Mesodermal cell (in vitro differentiated cells): ENCODE measurements at regions not wholly inside any gene's neighbourhood (a gene's known extent, or its start where the extent isn't known, plus 50 kb on each side); places are given as distances from the start of the nearest gene placed in this dataset.
"Not testable (repeated sequence)": the region's sequence is repeated elsewhere in the genome, so short reads cannot be mapped to it uniquely, and the experiment has no call there.

Experiments used
- H3K27ac ChIP-seq: 2 replicates; pipeline ENCODE4 v1.7.0; 2013; ENCODE audit warnings: mild to moderate bottlenecking, low read depth, low read length, moderate library complexity; ENCODE audit not compliant: severe bottlenecking
- H3K36me3 ChIP-seq: 2 replicates; pipeline ENCODE4 v1.7.1; 2013; ENCODE audit warnings: mild to moderate bottlenecking, low read length, moderate library complexity; ENCODE audit not compliant: control insufficient read depth, insufficient read depth
- H3K4me1 ChIP-seq: one replicate; pipeline ENCODE4 v1.7.1; 2013; ENCODE audit warnings: mild to moderate bottlenecking, low read length; ENCODE audit not compliant: insufficient read depth, control insufficient read depth, poor library complexity, severe bottlenecking
- H3K4me3 ChIP-seq: 2 replicates; pipeline ENCODE4 v1.7.0; 2013; ENCODE audit warnings: low read length, control low read depth, mild to moderate bottlenecking; ENCODE audit not compliant: insufficient read depth, poor library complexity, severe bottlenecking; ENCODE audit errors: extremely low read depth
- H3K9me3 ChIP-seq: 2 replicates; pipeline ENCODE4 v1.7.1; 2013; ENCODE audit warnings: mild to moderate bottlenecking, low read length, moderate library complexity; ENCODE audit not compliant: control insufficient read depth
- WGBS, 2 experiments: methylation state at CpG; one replicate each; pipeline ENCODE4 v1.1.5; 2013; ENCODE audit warnings: missing lambda C conversion rate in 2 of 2; ENCODE audit not compliant: insufficient coverage in 2 of 2; 5-methylcytosine and 5-hydroxymethylcytosine counted together

DNA sequence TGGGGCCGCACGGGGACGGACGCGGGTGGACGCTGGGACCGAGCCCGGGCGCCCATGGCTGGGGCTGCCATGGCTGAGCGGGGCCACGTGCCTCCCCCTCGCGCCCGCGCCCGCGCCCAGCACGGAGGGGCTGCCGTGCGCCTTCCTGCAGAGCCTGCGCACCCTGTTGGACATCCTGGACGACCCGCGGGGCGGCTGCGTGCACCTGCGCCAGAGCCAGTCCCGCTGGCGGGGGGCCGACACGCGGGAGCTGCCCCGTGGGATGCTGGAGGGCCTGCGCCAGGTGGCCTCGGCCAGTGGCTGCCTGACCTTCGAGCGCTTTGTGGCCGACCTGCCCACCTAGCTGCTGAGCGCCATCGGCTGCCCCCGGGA is 72.5 kb upstream of the KCTD7 start:
- peaks cover 72% of the 10 kb centered on the region for H3K36me3 ChIP-seq

DNA sequence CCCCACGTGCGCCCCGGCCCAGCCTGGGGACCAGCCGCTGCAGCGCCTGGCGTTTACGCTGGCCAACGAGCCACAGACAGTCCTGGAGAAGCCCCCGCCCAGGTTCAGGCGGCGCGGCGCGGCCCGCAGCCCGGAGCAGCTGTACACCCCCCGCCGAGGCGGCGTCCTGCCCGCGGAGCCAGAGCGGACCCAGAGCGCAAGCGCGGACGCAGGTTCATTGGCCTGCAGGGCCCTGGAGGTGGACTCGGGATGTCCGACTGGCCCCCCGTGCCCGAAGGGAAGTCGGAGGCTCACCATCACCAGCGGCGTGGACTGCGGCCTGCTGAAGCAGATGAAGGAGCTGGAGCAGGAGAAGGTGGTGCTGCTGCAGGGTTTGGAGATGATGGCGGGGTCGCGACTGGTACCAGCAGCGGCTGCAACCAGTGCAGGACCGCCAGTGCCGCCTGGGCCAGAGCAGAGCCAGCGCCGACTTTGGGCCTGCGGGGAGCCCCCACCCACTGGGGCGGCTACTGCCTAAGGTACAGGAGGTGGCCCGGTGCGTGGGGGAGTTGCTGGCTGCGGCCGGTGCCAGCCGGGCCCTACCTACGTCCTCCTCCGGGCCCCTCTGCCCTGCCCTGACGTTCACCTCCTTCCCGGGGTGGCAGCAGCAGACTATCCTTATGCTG is 72.0 kb upstream of the KCTD7 start:
- no peak overlapping the region for H3K27ac ChIP-seq
- WGBS, 2 experiments, result 94 to 98% methylated on average over 46 to 52 of the region's 54 CpGs
- H3K9me3 ChIP-seq, result no peaks in the 10 kb centered on the region
- H3K4me1 ChIP-seq, result peaks cover 3% of the 10 kb centered on the region
- no peak overlapping the region for H3K4me3 ChIP-seq
- peaks cover 67% of the 10 kb centered on the region for H3K36me3 ChIP-seq

More for the DNA sequence above, 72.5 kb upstream of the KCTD7 start:
- Histone ChIP-seq H3K4me1 (peaks cover 3% of the 10 kb centered on the region), H3K4me3 (no peak overlapping the region), H3K27ac (no peak overlapping the region), H3K9me3 (no peaks in the 10 kb centered on the region)
- 97% methylated on average over 36 to 41 of the region's 41 CpGs for WGBS, 2 experiments

DNA sequence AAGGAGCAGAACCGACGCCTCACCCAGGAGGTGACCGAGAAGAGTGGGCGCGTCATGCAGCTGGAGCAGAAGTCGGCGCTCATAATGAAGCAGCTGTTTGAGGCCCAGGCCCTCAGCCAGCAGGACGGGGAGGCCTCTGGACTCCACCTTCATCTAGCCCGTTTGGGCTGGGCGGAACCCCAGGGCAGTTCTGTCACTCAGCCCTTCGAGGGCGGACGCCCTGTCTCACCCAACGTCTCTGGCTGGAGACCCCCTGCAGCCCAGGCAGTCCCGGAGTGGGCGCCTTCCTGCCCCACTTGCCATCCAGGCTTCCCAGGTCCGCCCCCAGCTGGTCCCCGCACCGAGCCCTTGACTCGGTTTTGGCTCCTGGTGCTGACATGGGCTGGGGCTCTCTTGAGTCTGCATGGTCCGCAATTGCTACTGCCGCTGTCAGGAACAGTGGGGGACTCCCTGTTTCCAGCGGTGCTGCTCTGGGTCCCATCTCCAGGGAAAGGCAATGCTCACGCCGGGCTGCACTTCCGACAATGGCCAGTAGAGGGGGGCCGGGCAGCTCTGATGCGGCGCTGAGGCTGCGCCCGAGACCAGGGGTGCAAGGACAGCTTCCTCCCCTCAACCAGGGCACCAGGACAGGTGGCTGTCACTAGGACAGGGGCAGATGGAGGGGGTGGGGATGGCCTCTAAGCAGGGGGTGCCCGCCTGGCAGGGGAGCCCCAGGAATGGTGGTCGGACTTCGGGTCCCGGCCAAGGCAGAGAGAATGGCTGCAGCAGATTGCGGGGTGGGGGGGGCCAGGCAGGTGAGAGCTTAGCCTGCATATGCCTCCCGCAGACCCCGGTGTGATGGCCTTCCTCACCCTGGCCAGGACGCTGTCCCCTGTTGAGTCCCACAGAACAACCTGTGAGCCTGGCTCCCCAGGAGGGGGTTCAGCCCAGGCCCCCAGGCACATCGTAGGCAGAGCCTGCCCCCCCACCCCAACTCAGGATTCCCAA is 71.2 kb upstream of the KCTD7 start:
- H3K27ac ChIP-seq, result no peak overlapping the region
- WGBS, 2 experiments, result 69 to 86% methylated on average over 29 to 37 of the region's 40 CpGs
- peaks cover 3% of the 10 kb centered on the region for H3K4me1 ChIP-seq
- peaks cover 63% of the 10 kb centered on the region for H3K36me3 ChIP-seq
- H3K4me3 ChIP-seq, result no peak overlapping the region
- H3K9me3 ChIP-seq, result no peaks in the 10 kb centered on the region

DNA sequence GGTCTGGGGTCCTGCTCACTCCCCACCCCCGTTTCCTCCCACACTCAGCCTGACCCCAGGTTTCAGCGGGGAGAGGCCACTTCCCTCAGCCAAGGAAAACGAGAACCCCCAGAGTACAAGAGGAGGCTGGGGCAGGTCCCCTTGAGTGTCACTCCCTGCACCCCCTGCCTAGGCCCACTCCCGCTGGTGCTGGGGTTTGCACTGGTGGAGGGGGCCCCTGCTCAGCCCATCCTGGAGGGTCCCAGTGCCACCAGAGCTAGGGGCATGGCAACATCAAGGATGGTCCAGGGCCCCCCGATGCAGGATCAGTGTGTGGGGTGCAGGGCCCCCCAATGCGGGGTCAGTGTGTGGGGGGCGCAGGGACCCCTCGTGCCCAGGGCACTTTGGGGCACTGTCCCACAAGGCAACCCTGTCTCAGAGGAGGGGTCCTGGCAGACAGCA is 70.5 kb upstream of the KCTD7 start:
- no peak overlapping the region for H3K4me3 ChIP-seq
- H3K4me1 ChIP-seq, result peaks cover 3% of the 10 kb centered on the region
- no peaks in the 10 kb centered on the region for H3K9me3 ChIP-seq
- peaks cover 59% of the 10 kb centered on the region for H3K36me3 ChIP-seq
- no peak overlapping the region for H3K27ac ChIP-seq
- WGBS, 2 experiments, result 91 to 94% methylated on average over 5 to 7 of the region's 8 CpGs

DNA sequence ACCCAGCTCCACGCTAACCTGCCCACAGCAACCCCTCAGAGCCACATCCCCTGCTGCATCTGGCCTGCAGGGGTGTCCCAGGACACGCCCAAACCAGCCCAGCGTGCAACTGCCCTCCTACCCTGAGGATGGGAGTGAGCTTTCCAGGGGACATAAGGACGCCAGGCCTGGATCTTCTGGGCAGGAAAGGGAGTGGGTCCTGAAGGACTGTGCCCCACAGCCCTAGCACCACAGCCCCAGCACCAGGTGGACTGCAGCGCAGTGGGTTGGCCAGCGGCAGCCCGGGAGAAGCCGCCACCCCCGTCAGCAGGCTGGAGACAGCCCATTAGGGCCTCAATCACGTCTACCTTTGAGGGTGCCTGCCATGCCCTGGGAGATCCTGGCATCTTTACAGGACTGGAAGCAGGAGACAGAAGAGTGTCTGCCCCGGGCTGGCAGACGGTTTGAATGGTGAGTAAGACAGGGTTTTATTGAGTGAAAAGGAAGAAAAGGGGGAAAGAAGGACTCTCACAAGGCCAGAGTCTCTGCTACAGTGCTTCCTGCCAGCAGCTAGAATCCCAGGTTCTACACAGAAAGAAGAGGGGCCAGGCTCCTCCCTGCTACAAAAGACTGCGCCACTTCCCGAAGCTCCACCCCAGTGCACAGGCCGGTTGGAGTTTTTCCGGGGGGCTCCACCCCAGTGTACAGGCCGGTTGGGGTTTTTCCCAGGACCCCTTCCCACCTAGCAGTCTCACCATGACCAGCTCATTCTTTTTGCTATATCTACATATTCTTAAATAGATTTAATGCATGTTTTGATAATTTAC is 69.8 kb upstream of the KCTD7 start:
- H3K36me3 ChIP-seq, result peaks cover 58% of the 10 kb centered on the region
- H3K4me1 ChIP-seq, result peaks cover 3% of the 10 kb centered on the region
- H3K9me3 ChIP-seq, result no peaks in the 10 kb centered on the region
- 88 to 89% methylated on average over 9 to 15 of the region's 17 CpGs for WGBS, 2 experiments
- no peak overlapping the region for H3K4me3 ChIP-seq
- peak overlapping the region; percentile 33 for H3K27ac ChIP-seq

DNA sequence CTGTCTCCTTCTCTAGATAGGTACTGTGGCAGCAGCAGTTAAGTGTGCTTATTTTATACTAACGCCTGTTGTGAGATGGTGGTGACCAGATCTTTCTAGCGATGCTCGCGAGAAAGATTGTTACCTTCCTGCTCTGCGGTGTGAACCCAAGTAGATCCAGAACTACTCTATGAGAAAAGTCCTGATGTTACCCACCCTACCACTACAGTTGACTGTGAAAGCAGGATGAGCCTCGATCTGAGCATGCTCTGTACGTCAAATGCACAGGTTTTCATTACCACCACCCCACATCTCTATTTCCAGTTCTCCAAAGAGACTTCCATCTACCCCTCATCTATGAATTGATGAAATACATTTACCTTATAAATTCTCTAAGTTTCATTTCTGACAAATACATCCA is 64.6 kb upstream of the KCTD7 start:
- Histone ChIP-seq H3K4me3 (no peak overlapping the region), H3K4me1 (no peaks in the 10 kb centered on the region), H3K9me3 (no peaks in the 10 kb centered on the region), H3K27ac (no peak overlapping the region), H3K36me3 (peaks cover 48% of the 10 kb centered on the region)
- 91 to 100% methylated on average over 6 to 7 of the region's 7 CpGs for WGBS, 2 experiments

DNA sequence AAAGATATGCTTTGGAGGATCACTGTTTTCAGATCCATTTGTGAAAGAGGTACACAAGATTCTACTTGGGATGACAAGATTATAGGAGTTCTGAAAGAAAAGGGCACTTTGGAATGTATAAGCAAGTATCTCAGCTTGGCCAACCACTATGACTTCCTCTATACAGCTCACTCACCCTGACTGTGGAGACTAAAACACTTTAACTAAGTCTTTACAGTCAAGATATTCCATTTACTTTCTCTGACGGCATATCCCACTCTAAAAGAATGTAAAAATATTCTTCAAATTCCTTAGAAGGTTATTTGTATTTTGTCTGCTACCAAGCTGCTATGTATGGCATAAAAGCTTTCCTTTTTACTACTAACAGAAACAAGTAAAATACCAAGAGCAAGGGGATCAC is 58.5 kb upstream of the KCTD7 start:
- H3K27ac ChIP-seq, H3K4me1 ChIP-seq, H3K9me3 ChIP-seq, H3K4me3 ChIP-seq: not testable (repeated sequence)
- WGBS, 2 experiments, result no CpG with 5 or more reads among the region's 1 CpG
- H3K36me3 ChIP-seq, result peaks cover 74% of the 10 kb centered on the region

DNA sequence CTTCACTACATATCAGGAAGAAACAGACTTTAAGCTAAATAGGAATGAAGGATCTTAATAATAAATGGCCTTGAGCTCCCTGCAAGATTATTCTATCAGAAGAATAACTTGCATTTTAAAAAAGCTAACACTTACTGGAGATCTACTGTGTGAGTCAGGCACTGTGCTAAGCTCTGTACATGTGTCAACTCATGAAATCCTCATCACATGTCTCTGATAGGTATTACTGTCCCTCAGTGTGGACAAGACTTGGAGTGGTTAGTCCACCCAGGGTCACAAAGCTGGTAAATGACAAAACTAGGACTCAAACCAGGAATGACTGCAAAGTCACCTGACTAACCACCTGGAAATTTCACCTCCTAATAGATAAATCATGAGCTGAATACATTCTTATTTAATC is 57.1 kb upstream of the KCTD7 start:
- no peaks in the 10 kb centered on the region for H3K9me3 ChIP-seq
- H3K4me3 ChIP-seq, result no peak overlapping the region
- peaks cover 82% of the 10 kb centered on the region for H3K36me3 ChIP-seq
- no peak overlapping the region for H3K27ac ChIP-seq
- no peaks in the 10 kb centered on the region for H3K4me1 ChIP-seq

DNA sequence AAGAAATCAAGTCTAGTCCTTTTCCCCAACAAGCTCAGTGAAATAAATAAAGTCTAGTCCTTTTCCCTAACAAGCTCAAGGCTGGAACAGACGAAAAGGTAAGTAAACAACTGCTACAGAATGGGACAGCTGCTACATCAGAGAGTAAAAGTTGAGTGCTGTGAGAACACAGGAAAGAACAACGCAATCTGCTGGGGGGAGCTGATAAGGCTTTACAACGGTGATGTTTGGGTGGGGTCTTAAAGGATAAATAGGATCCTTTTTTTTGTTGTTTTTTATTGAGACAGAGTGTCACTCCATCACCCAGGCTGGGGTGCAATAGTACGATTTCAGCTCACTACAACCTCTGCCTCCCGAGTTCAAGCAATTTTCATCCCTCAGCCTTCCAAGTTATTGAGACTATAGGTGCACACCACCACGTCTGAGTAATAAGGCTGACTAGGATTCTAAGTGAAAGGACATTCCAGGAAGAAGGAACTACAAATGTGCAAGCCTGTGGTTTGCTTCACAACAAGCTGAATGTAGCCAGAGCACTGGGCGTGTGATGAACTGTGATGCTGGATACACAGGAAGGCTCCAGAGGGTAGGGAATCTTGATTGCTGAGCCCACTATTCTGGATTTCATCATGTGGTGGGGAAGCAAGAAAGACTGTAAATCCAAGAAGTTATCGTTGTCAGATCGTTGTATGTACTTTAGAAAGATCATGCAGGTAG is 54.7 kb upstream of the KCTD7 start:
- not testable (repeated sequence) for H3K27ac ChIP-seq, H3K4me1 ChIP-seq, H3K9me3 ChIP-seq, H3K4me3 ChIP-seq
- WGBS, 2 experiments, result 90 to 93% methylated on average over 5 to 6 of the region's 9 CpGs
- peaks cover 68% of the 10 kb centered on the region for H3K36me3 ChIP-seq

DNA sequence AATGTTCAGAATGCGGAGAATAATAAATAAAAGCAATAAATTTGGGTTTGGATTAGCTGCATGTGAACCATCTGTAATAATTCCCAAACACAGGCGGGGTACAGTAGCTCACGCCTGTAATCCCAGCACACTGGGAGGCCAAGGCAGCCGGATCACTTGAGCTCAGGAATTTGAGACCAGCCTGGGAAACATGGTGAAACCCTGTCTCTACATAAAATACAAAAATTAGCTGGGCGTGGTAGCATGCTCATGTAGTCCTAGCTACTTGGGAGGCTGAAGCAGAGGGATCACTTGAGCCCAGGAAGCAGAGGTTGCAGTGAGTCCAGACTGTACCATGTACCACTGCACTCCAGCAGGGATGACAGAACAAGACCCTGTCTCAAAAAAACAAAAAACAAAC is 53.9 kb upstream of the KCTD7 start:
- not testable (repeated sequence) for H3K27ac ChIP-seq, H3K4me1 ChIP-seq, H3K4me3 ChIP-seq, H3K9me3 ChIP-seq
- 90 to 94% methylated on average over 2 to 4 of the region's 5 CpGs for WGBS, 2 experiments
- H3K36me3 ChIP-seq, result peaks cover 68% of the 10 kb centered on the region
